Vagina (tissue), 2 donors: ENCODE measurements at regions not wholly inside any gene's neighbourhood (a gene's known extent, or its start where the extent isn't known, plus 50 kb on each side); places are given as distances from the start of the nearest gene placed in this dataset.

Source experiments
- POLR2A ChIP-seq, 2 donors: fragments of 450-650 bp; IDR thresholded peaks; one replicate each; pipeline ENCODE4 v1.6.1; 2017; ENCODE audit warnings: antibody characterized with exemption in 2 of 2, mild to moderate bottlenecking in 2 of 2, moderate library complexity in 2 of 2
- POLR2AphosphoS5 ChIP-seq, 2 donors: sonication (generic); formaldehyde crosslinking; IDR thresholded peaks; one replicate each; pipeline ENCODE4 v1.9.0; 2017; ENCODE audit warnings: antibody characterized with exemption in 2 of 2, mild to moderate bottlenecking in 2 of 2, low read depth in 1 of 2; ENCODE audit not compliant: insufficient read depth in 1 of 2
- TF ChIP-seq, protein P1 (sequence below), 3 experiments: fragments of 450-650 bp in 2 of 3; fragments of 200-600 bp in 1 of 3; sonication (generic) in 1 of 3; IDR thresholded peaks; one replicate each; pipeline ENCODE4 v1.5.1; 2017 to 2019; ENCODE audit warnings: antibody characterized with exemption in 3 of 3, mild to moderate bottlenecking in 2 of 3, moderate library complexity in 2 of 3

DNA sequence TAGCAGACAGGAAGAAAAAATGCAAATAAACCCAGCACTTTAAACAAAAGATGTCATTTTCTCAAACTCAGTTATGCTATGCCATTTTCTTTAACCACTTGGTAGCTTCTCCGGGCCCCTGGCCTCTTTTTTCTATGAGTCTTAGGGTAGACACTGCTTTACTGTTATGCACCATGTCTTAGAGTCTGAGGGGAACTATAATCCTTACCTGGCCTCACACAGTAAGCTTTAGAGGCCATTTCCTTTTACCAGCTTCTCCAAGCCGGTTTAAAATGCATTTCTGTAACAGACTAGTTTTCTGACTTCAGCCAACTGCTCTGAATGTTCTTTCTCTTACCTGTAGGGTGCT is 73.7 kb upstream of the EDEM3 start:
- TF ChIP-seq, protein P1, sequence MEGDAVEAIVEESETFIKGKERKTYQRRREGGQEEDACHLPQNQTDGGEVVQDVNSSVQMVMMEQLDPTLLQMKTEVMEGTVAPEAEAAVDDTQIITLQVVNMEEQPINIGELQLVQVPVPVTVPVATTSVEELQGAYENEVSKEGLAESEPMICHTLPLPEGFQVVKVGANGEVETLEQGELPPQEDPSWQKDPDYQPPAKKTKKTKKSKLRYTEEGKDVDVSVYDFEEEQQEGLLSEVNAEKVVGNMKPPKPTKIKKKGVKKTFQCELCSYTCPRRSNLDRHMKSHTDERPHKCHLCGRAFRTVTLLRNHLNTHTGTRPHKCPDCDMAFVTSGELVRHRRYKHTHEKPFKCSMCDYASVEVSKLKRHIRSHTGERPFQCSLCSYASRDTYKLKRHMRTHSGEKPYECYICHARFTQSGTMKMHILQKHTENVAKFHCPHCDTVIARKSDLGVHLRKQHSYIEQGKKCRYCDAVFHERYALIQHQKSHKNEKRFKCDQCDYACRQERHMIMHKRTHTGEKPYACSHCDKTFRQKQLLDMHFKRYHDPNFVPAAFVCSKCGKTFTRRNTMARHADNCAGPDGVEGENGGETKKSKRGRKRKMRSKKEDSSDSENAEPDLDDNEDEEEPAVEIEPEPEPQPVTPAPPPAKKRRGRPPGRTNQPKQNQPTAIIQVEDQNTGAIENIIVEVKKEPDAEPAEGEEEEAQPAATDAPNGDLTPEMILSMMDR (IDR thresholded peaks at IDR 0.05): no peak
- TF ChIP-seq POLR2A (IDR thresholded peaks at IDR 0.05) (no peak), POLR2AphosphoS5 (IDR thresholded peaks at IDR 0.05; ENCODE audit: insufficient read depth in 1 of 2, low read depth in 1 of 2) (no peak)
